Gastrocnemius medialis (tissue), 4 donors: ENCODE measurements at regions not wholly inside any gene's neighbourhood (a gene's known extent, or its start where the extent isn't known, plus 50 kb on each side); places are given as distances from the start of the nearest gene placed in this dataset.

Experiments used
- CTCF ChIP-seq, 5 experiments: fragments of 450-650 bp in 3 of 5; fragments of 200-600 bp in 2 of 5; sonication (generic) in 2 of 5; IDR thresholded peaks in 4 of 5; conservative IDR thresholded peaks in 1 of 5; 1 replicate in 4 of 5; 2 replicates in 1 of 5; pipeline ENCODE4 v1.5.1; 2016 to 2019; ENCODE audit warnings: antibody characterized with exemption in 5 of 5, mild to moderate bottlenecking in 3 of 5, moderate library complexity in 3 of 5
- POLR2A ChIP-seq, 2 donors: fragments of 450-650 bp; IDR thresholded peaks; one replicate each; pipeline ENCODE4 v1.6.1; 2017; ENCODE audit warnings: antibody characterized with exemption in 2 of 2, mild to moderate bottlenecking in 2 of 2, moderate library complexity in 2 of 2

DNA sequence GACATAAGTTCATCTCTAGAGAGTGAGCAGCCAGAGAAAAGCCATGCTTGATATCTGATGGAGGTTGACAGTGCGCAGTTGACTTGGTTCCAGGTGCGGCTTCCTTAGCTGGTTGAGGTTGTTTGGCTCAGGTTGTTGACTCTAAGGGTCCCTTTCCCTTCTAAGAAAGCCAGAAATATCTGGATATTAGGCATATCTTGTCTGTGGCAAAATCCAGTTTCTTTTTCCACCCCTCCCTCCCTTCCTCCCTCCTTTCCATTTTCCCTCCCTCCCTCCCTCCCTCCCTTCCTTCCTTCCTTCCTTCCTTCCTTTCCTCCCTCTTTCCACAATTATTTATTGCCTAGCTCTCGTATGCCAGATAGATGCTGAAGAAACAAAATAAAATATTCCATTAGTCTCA lies 82.6 kb upstream of the TNP1 start:
- TF ChIP-seq CTCF (IDR thresholded peaks at IDR 0.05 in 4 of 5, conservative IDR thresholded peaks at IDR 0.05 in 1 of 5): no peak
- no peak for TF ChIP-seq POLR2A (IDR thresholded peaks at IDR 0.05)
